ENCODE measurements at regions not wholly inside any gene's neighbourhood (a gene's known extent, or its start where the extent isn't known, plus 50 kb on each side); places are given as distances from the start of the nearest gene placed in this dataset.

DNA sequence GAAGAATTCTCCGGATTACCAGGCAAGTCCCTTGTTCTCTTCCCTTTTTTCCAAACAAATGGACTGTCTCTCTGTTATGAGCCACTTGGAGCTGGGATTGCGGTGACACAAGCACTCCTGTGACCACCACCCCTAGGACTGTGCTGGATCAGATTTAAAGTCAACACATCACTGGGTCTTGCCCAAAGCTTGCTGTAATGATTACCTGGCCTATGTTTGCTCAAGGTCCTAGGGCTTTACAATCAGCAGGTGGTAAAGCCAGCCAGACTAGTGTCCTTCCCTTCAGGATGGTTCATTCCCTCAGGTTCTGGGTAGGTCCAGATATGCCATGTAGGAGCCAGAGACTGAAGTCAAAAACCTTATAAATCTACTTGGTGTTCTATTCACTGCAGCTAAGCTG lies 144.7 kb downstream of the COX18 start:
- TF ChIP-seq, protein P1, sequence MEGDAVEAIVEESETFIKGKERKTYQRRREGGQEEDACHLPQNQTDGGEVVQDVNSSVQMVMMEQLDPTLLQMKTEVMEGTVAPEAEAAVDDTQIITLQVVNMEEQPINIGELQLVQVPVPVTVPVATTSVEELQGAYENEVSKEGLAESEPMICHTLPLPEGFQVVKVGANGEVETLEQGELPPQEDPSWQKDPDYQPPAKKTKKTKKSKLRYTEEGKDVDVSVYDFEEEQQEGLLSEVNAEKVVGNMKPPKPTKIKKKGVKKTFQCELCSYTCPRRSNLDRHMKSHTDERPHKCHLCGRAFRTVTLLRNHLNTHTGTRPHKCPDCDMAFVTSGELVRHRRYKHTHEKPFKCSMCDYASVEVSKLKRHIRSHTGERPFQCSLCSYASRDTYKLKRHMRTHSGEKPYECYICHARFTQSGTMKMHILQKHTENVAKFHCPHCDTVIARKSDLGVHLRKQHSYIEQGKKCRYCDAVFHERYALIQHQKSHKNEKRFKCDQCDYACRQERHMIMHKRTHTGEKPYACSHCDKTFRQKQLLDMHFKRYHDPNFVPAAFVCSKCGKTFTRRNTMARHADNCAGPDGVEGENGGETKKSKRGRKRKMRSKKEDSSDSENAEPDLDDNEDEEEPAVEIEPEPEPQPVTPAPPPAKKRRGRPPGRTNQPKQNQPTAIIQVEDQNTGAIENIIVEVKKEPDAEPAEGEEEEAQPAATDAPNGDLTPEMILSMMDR (IDR thresholded peaks at IDR 0.05; ENCODE audit: control insufficient read depth, extremely low read depth, insufficient read depth) = no peak
- DNase-seq (ENCODE audit: low read depth) = no peak
- no peak overlapping the region for H3K4me3 ChIP-seq (ENCODE audit: low read depth, low read length)

DNA sequence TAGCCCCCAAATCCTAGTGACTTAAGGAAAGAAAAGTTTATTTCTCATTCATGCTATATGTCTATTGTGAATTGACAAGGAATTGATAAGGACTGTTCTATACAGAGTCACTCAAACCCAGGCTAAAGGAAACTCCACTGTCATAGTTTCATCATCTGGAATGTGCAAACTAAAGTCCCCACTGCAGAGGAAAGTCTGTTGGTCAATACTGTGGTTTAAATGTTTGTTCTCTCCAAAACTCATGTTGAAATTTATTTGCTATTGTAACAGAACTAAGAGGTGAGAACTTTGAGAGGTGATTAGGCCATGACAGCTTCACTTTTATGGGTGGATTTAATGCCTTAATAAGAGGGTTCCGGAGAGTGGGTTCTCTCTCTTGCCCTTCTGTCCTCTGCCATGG lies 149.6 kb downstream of the COX18 start:
- TF ChIP-seq, protein P1 (IDR thresholded peaks at IDR 0.05; ENCODE audit: control insufficient read depth, extremely low read depth, insufficient read depth) = no peak
- DNase-seq (ENCODE audit: low read depth) = no peak
- H3K4me3 ChIP-seq (ENCODE audit: low read depth, low read length) = no peak overlapping the region

DNA sequence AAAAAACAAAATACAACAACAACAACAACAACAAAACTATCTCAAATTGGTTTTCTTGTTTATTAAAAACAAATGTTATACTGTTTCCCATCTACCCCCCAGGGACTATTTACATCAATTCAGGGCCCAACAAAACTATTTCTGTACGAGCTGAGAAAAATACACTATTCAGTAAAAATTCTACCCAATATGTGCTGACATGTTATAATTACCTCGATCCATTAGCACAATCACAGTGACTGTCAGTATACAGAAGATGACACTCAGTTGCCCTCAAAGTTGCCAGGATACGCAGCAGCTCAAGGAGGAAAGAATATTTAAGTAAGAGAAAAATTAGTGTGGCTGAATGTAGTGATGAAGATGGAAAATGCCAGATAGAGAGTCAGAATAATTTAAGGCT lies 150.1 kb downstream of the COX18 start:
- DNase-seq (ENCODE audit: low read depth) = no peak
- TF ChIP-seq, protein P1 (IDR thresholded peaks at IDR 0.05; ENCODE audit: control insufficient read depth, extremely low read depth, insufficient read depth) = no peak
- no peak overlapping the region for H3K4me3 ChIP-seq (ENCODE audit: low read depth, low read length)

DNA sequence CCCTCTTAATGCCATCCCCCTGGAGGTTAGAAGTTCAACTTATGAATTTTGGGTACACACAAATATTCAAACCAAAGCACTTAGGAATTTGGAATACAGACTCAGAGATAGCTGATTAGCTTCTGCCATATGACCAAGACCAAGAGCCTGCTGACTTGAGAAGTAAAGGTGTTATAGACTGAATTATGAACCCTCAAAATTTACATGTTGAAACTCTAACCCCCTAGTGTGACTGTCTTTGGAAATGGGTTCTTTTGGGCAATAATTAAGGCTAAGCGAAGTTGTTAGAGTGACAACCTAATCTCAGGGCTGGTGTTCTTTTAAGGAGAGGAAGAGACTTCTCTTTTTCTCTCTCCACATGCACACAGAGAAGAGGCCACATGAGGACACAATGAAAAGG lies 151.2 kb downstream of the COX18 start:
- no peak overlapping the region for H3K4me3 ChIP-seq (ENCODE audit: low read depth, low read length)
- DNase-seq (ENCODE audit: low read depth) = no peak
- TF ChIP-seq, protein P1 (IDR thresholded peaks at IDR 0.05; ENCODE audit: control insufficient read depth, extremely low read depth, insufficient read depth) = no peak

DNA sequence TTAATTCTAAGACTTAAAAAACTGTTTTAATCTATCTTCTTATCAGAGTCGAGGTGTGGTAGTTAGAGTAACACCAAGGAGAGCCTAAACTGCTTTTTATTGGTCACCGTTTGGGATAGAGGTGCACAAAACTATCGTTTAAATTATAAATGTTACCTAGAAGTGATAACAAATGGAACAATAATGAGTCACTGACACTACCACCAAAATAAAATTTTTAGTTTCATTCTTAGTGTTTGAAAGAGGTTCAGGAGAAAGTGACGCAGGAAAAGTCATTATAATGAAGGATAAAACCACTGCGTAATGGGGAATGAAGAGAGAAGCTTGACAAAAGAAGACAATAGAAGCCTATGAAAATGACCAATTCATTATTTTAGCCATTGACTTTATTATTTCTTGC lies 158.2 kb downstream of the COX18 start:
- H3K4me3 ChIP-seq (ENCODE audit: low read depth, low read length) = no peak overlapping the region
- TF ChIP-seq, protein P1 (IDR thresholded peaks at IDR 0.05; ENCODE audit: control insufficient read depth, extremely low read depth, insufficient read depth) = no peak
- DNase-seq (ENCODE audit: low read depth) = no peak

DNA sequence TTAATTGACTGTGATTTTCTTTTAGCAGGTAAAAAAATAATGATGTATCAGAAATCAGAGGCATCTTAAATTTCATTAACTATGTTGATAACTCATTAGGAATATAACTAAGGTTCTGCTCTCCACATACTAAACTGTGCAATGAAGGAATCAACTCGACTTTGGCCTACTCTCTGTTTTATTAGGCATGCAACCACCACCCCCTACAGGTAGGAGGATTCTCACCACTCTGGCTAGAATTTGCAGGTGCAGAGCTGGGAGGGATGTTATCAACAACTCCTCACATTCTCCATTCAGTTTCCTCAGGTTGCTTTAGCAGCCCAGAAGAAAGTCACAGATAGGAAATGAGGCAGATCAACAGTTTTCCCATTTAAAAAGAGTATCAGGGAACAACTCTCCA lies 160.1 kb downstream of the COX18 start:
- TF ChIP-seq, protein P1 (IDR thresholded peaks at IDR 0.05; ENCODE audit: control insufficient read depth, extremely low read depth, insufficient read depth) = peak; percentile 66
- no peak for DNase-seq (ENCODE audit: low read depth)
- no peak overlapping the region for H3K4me3 ChIP-seq (ENCODE audit: low read depth, low read length)

DNA sequence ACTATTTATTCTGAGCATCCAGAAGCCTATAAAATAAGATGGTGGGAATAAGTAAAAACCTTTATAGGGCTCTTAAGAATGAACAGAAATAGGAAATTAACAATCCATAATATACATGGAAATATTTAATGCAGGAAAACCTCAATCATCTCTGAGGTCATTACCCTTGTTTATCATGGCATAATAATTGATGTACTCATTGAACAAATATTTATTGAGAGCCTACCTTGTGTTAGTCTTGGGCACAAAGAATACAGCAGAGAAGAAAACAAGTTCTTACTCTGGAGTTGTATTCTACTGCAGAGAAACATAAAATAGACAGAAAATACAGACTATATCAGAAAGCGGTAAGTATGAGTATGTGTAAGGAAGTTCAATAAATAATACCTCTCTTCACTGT lies 167.2 kb downstream of the COX18 start:
- DNase-seq (ENCODE audit: low read depth) = no peak
- no peak overlapping the region for H3K4me3 ChIP-seq (ENCODE audit: low read depth, low read length)
- TF ChIP-seq, protein P1 (IDR thresholded peaks at IDR 0.05; ENCODE audit: control insufficient read depth, extremely low read depth, insufficient read depth) = no peak

All from LNCaP clone FGC (cell line).